ENCODE measurements at regions not wholly inside any gene's neighbourhood (a gene's known extent, or its start where the extent isn't known, plus 50 kb on each side); places are given as distances from the start of the nearest gene placed in this dataset.

DNA sequence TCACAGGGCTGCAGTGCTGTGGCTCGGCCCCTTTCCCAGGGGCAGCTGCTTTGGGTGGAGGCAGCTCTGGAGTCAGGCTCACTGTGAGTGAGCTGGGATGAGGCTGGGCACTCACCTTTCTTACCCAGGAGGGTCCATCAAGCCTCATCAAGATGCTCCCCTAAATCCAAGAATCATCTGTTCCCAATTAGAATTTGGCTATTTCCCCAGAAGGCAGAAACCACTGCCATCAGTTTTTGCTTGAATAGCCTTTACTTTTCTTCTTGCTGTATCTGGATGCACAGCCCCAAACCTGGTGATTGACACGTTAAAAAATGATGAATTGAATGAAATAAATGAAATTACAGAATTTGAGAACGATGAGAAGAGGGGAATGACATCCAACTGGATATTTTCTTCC is 74.3 kb upstream of the LYZL1 start:
- TF ChIP-seq CTCF (IDR thresholded peaks at IDR 0.05) (no peak), POLR2A (IDR thresholded peaks at IDR 0.05) (no peak)
